H1 (cell line): ENCODE measurements at regions not wholly inside any gene's neighbourhood (a gene's known extent, or its start where the extent isn't known, plus 50 kb on each side); places are given as distances from the start of the nearest gene placed in this dataset.

Source experiments
- CTCF ChIA-PET: fragments of 300-600 bp; sonication (Branson Sonifier 250); formaldehyde crosslinking; loops from one replicate; lab custom pipeline; 2021; ENCODE audit not compliant: partially characterized antibody; lab: Charles Lee
- POLR2A ChIA-PET: fragments of 300-600 bp; sonication (Branson Sonifier 250); formaldehyde crosslinking; loops from one replicate; lab custom pipeline; 2021; ENCODE audit warnings: inconsistent platforms; ENCODE audit not compliant: partially characterized antibody; lab: Charles Lee
- DNase-seq, 2 experiments: peaks; one replicate each; pipeline versions ENCODE4 v3.0.0 to v3.0.0-alpha.2; 2010 to 2022; ENCODE audit warnings: low spot score in 2 of 2, low read depth in 1 of 2, mixed read lengths in 1 of 2
- FAIRE-seq: peaks from 2 replicates; lab custom pipeline; 2011; peaks lifted over from hg19 to GRCh38; lab: Jason Lieb, UNC
- H2AFZ ChIP-seq: 2 replicates; pipeline ENCODE4 v1.8.1; 2012; ENCODE audit warnings: low read length, inconsistent platforms
- H2AK5ac ChIP-seq: 2 replicates; pipeline ENCODE4 v1.6.1; 2013; ENCODE audit warnings: low read depth, low read length
- H2BK120ac ChIP-seq: replicated peaks from 2 replicates; pipeline ENCODE3; 2013; ENCODE audit warnings: low read depth, low read length, inconsistent platforms
- H2BK12ac ChIP-seq: 2 replicates; pipeline ENCODE4 v1.6.1; 2013; ENCODE audit warnings: low read depth, low read length
- H2BK15ac ChIP-seq: 2 replicates; pipeline ENCODE4 v1.6.1; 2013; ENCODE audit warnings: low read length
- H2BK20ac ChIP-seq: 2 replicates; pipeline ENCODE4 v1.6.1; 2013; ENCODE audit warnings: low read length
- H2BK5ac ChIP-seq: 2 replicates; pipeline ENCODE4 v1.6.1; 2013; ENCODE audit warnings: low read depth, low read length
- H3K14ac ChIP-seq: 2 replicates; pipeline ENCODE4 v1.6.1; 2013; ENCODE audit warnings: inconsistent platforms; ENCODE audit not compliant: insufficient read length
- H3K18ac ChIP-seq: 2 replicates; pipeline ENCODE4 v1.6.1; 2013; ENCODE audit warnings: low read length; ENCODE audit errors: extremely low read depth
- H3K23ac ChIP-seq: 2 replicates; pipeline ENCODE4 v1.6.1; 2013; ENCODE audit warnings: inconsistent platforms; ENCODE audit not compliant: insufficient read length
- H3K23me2 ChIP-seq: 2 replicates; pipeline ENCODE4 v1.6.1; 2013; ENCODE audit warnings: low read depth, low read length
- H3K27ac ChIP-seq: 2 replicates; pipeline ENCODE4 v1.6.1; 2011; ENCODE audit warnings: low read depth, low read length, inconsistent platforms
- H3K27me3 ChIP-seq, 4 experiments: replicated peaks in 1 of 4; 1 replicate in 1 of 4; 2 replicates in 3 of 4; pipeline versions ENCODE4 v1.6.1 to v1.8.1; 2011 to 2013; ENCODE audit warnings: low read length in 3 of 4, mild to moderate bottlenecking in 3 of 4, inconsistent platforms in 2 of 4, mixed read lengths in 2 of 4, moderate library complexity in 1 of 4; ENCODE audit not compliant: control insufficient read depth in 3 of 4, insufficient read depth in 3 of 4; ENCODE audit errors: extremely low read depth in 1 of 4
- H3K36me3 ChIP-seq, 4 experiments: 2 replicates each; pipeline versions ENCODE4 v1.6.1 to v1.8.1; 2011 to 2013; ENCODE audit warnings: mild to moderate bottlenecking in 4 of 4, low read length in 3 of 4, moderate library complexity in 2 of 4, control low read depth in 1 of 4, inconsistent platforms in 1 of 4; ENCODE audit not compliant: insufficient read depth in 4 of 4, control insufficient read depth in 2 of 4
- H3K4ac ChIP-seq: replicated peaks from 2 replicates; pipeline ENCODE3; 2013; ENCODE audit warnings: low read length, low read depth, mixed read lengths, inconsistent platforms; ENCODE audit not compliant: insufficient read length
- H3K4me1 ChIP-seq, 4 experiments: replicated peaks in 1 of 4; 1 replicate in 1 of 4; 2 replicates in 3 of 4; pipeline versions ENCODE4 v1.6.1 to v1.8.1; 2011 to 2013; ENCODE audit warnings: low read length in 3 of 4, inconsistent platforms in 2 of 4, mixed read lengths in 1 of 4; ENCODE audit not compliant: insufficient read depth in 4 of 4, control insufficient read depth in 3 of 4
- H3K4me2 ChIP-seq, 2 experiments: 2 replicates each; pipeline versions ENCODE4 v1.6.1 to v1.8.1; 2011 to 2013; ENCODE audit warnings: low read depth in 2 of 2, low read length in 2 of 2, control low read depth in 1 of 2, inconsistent platforms in 1 of 2, mild to moderate bottlenecking in 1 of 2; ENCODE audit not compliant: insufficient read depth in 1 of 2
- H3K4me3 ChIP-seq, 4 experiments: fragments of 200-600, 300-600 bp in 1 of 4; sonication (generic), shearing (Covaris generic), sonication (Bioruptor Twin) in 1 of 4; 2 replicates each; pipeline versions ENCODE4 v1.5.1 to v1.8.1; 2011 to 2016; ENCODE audit warnings: low read length in 4 of 4, low read depth in 3 of 4, control low read depth in 2 of 4, inconsistent platforms in 2 of 4, mild to moderate bottlenecking in 2 of 4, mixed read lengths in 1 of 4, moderate library complexity in 1 of 4; ENCODE audit not compliant: insufficient read depth in 2 of 4; ENCODE audit errors: extremely low read depth in 1 of 4
- H3K56ac ChIP-seq: replicated peaks from 2 replicates; pipeline ENCODE3; 2013; ENCODE audit warnings: low read depth, mild to moderate bottlenecking, mixed read lengths, low read length, inconsistent platforms; ENCODE audit not compliant: insufficient read length
- H3K79me1 ChIP-seq: 2 replicates; pipeline ENCODE4 v1.6.1; 2013; ENCODE audit warnings: low read depth, low read length, control low read depth
- H3K79me2 ChIP-seq, 2 experiments: 2 replicates each; pipeline versions ENCODE4 v1.6.1 to v1.8.1; 2012 to 2013; ENCODE audit warnings: low read length in 2 of 2, mild to moderate bottlenecking in 2 of 2, inconsistent platforms in 1 of 2; ENCODE audit not compliant: insufficient read depth in 2 of 2, control insufficient read depth in 1 of 2
- H3K9ac ChIP-seq, 4 experiments: replicated peaks in 1 of 4; 1 replicate in 1 of 4; 2 replicates in 3 of 4; pipeline versions ENCODE4 v1.6.1 to v1.8.1; 2011 to 2013; ENCODE audit warnings: low read depth in 3 of 4, low read length in 3 of 4, control low read depth in 2 of 4, mild to moderate bottlenecking in 2 of 4, moderate library complexity in 2 of 4, inconsistent platforms in 1 of 4; ENCODE audit errors: extremely low read depth in 1 of 4
- H3K9me3 ChIP-seq, 2 experiments: 2 replicates each; pipeline versions ENCODE4 v1.6.1 to v1.8.1; 2012 to 2013; ENCODE audit warnings: mild to moderate bottlenecking in 2 of 2, moderate library complexity in 2 of 2, control low read depth in 1 of 2, inconsistent platforms in 1 of 2, low read depth in 1 of 2, low read length in 1 of 2, mixed read lengths in 1 of 2; ENCODE audit not compliant: insufficient read depth in 2 of 2
- H4K20me1 ChIP-seq, 2 experiments: replicated peaks in 1 of 2; 2 replicates each; pipeline versions ENCODE3 to v1.8.1; 2011 to 2013; ENCODE audit warnings: inconsistent platforms in 2 of 2, low read length in 2 of 2, mild to moderate bottlenecking in 1 of 2; ENCODE audit not compliant: insufficient read depth in 2 of 2, control insufficient read depth in 1 of 2
- H4K5ac ChIP-seq: 2 replicates; pipeline ENCODE4 v1.6.1; 2013; ENCODE audit warnings: low read length, low read depth, mixed read lengths, inconsistent platforms; ENCODE audit not compliant: insufficient read length
- H4K8ac ChIP-seq: 2 replicates; pipeline ENCODE4 v1.8.0; 2013; ENCODE audit warnings: mild to moderate bottlenecking, moderate library complexity, low read length, inconsistent platforms; ENCODE audit not compliant: insufficient read depth; ENCODE audit errors: extremely low read depth
- H4K91ac ChIP-seq: replicated peaks from 2 replicates; pipeline ENCODE3; 2013; ENCODE audit warnings: low read length, mixed read lengths, inconsistent platforms; ENCODE audit not compliant: insufficient read length
- ASH2L ChIP-seq: fragments of 200-600, 300-600 bp; sonication (generic); IDR thresholded peaks from one replicate; pipeline ENCODE4 v1.7.1; 2017; ENCODE audit warnings: low read length
- BRCA1 ChIP-seq: IDR thresholded peaks from 2 replicates; pipeline ENCODE4 v1.6.1; 2012; ENCODE audit warnings: low read depth, low read length, improper control_type of control experiment
- CHD1 ChIP-seq: IDR thresholded peaks from 2 replicates; pipeline ENCODE4 v1.6.1; 2012; ENCODE audit warnings: low read depth, low read length, improper control_type of control experiment
- CTCF ChIP-seq, 3 experiments: IDR thresholded peaks; 1 replicate in 2 of 3; 2 replicates in 1 of 3; pipeline versions ENCODE4 v1.5.1 to v1.6.1; 2011; ENCODE audit warnings: low read length in 3 of 3, mild to moderate bottlenecking in 3 of 3, inconsistent platforms in 2 of 3, low read depth in 1 of 3, moderate library complexity in 1 of 3; ENCODE audit not compliant: insufficient read depth in 1 of 3; ENCODE audit errors: control extremely low read depth in 1 of 3
- KDM5A ChIP-seq: fragments of 200-600 bp; IDR thresholded peaks from 2 replicates; pipeline ENCODE4 v1.7.1; 2012; ENCODE audit warnings: mild to moderate bottlenecking, low read length, inconsistent platforms, mixed read lengths
- NRF1 ChIP-seq: IDR thresholded peaks from 2 replicates; pipeline ENCODE4 v1.6.1; 2011; ENCODE audit warnings: mild to moderate bottlenecking, low read depth, low read length, improper control_type of control experiment
- RAD21 ChIP-seq, 2 experiments: IDR thresholded peaks in 1 of 2; conservative IDR thresholded peaks in 1 of 2; 2 replicates each; pipeline ENCODE4 v1.6.1; 2011; ENCODE audit warnings: low read depth in 2 of 2, low read length in 2 of 2, improper control_type of control experiment in 1 of 2, inconsistent platforms in 1 of 2, mild to moderate bottlenecking in 1 of 2, moderate library complexity in 1 of 2
- WGBS, 2 experiments: shearing (Covaris generic) in 1 of 2; methylation state at CpG; one replicate each; pipeline versions ENCODE4 v1.1.6 to v1.1.7; 2013 to 2015; ENCODE audit warnings: low lambda C conversion rate in 2 of 2, mixed read lengths in 2 of 2, inconsistent platforms in 1 of 2, low coverage in 1 of 2, missing lambda C conversion rate in 1 of 2; ENCODE audit not compliant: insufficient replicate concordance in 2 of 2, insufficient coverage in 1 of 2, insufficient read length in 1 of 2; ENCODE audit errors: extremely low coverage in 1 of 2, missing lambda C conversion rate in 1 of 2; 5-methylcytosine and 5-hydroxymethylcytosine counted together

DNA sequence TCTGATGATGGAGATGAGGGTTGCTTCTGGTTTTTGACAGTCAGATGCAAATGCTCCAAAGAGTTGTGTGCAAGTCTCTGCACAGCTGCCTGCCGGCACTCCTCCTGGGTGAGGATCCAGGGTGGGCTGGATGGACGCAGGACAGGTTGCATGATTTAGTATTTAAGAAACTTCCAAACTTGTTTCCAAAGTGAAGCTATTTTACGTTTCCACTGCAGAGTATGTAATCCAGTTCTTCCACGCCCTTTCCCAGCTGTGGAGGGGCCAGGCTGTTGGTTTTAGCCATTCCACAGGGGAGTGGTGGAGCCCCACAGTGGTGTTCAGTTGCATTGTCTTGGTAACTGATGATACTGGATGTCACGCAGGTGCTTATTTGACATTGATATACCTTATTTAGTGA, 157.3 kb downstream of the THBS2 start:
- Histone ChIP-seq H4K8ac (no peak overlapping the region), H3K36me3 (no peaks in the 10 kb centered on the region; a peak in 1 of 8 replicates), H3K23ac (no peak overlapping the region), H2AFZ (no peak overlapping the region), H2BK20ac (no peak overlapping the region), H2BK15ac (no peak overlapping the region), H3K14ac (no peak overlapping the region), H2BK5ac (no peak overlapping the region), H3K23me2 (no peaks in the 10 kb centered on the region), H3K9ac (no peak overlapping the region), H4K91ac (no peak overlapping the region), H3K9me3 (peaks cover 15% of the 10 kb centered on the region in 2 experiments), H3K4me1 (peaks cover 0 to 6% (median 5%) of the 10 kb centered on the region in 4 experiments; a peak in 4 of 7 replicates), H3K18ac (no peak overlapping the region), H3K4ac (no peak overlapping the region), H3K4me3 (no peak overlapping the region), H3K4me2 (no peak overlapping the region)
- POLR2A ChIA-PET, result no interaction called here
- WGBS, 2 experiments, result 94% methylated on average over 5 of the region's 5 CpGs; no CpG with 5 or more reads in 1 of the 2 experiments
- TF ChIP-seq BRCA1 (no peak), RAD21 (IDR thresholded peaks at IDR 0.05 in 1 of 2, conservative IDR thresholded peaks at IDR 0.05 in 1 of 2; ENCODE audit: low read depth in 2 of 2, low read length in 2 of 2) (peak in 1 of 2 experiments; percentile 24; a peak in 1 of 4 replicates), KDM5A (no peak), ASH2L (no peak), CHD1 (no peak), CTCF (IDR thresholded peaks at IDR 0.05; ENCODE audit: control extremely low read depth in 1 of 3, insufficient read depth in 1 of 3, low read depth in 1 of 3, low read length in 3 of 3) (peak in 1 of 3 experiments; percentile 3; a peak in 1 of 4 replicates), NRF1 (no peak)
- TF ChIP-seq, all 59 proteins: peak for 2
- no peaks in the 10 kb centered on the region for H3K27me3 ChIP-seq
- no peak for DNase-seq
- no peaks in the 10 kb centered on the region for H4K20me1 ChIP-seq
- H2BK12ac ChIP-seq, result no peak overlapping the region
- H4K5ac ChIP-seq, result no peak overlapping the region
- no peak overlapping the region for H3K27ac ChIP-seq
- no peak overlapping the region for H3K56ac ChIP-seq
- H2AK5ac ChIP-seq, result no peak overlapping the region
- no peaks in the 10 kb centered on the region for H3K79me2 ChIP-seq
- H2BK120ac ChIP-seq, result peak overlapping the region; percentile 49
- H3K79me1 ChIP-seq, result no peaks in the 10 kb centered on the region
- no peak for FAIRE-seq
- CTCF ChIA-PET, result interaction anchor here (1.3 to 2.1 kb wide), 3 partner anchors 9 to 104 kb away, joined by 3 to 5 read pairs (median 5); no protein-coding TSS in a partner anchor
